GM21825 (cell line): ENCODE measurements at regions not wholly inside any gene's neighbourhood (a gene's known extent, or its start where the extent isn't known, plus 50 kb on each side); places are given as distances from the start of the nearest gene placed in this dataset.
"Not testable (repeated sequence)": the region's sequence is repeated elsewhere in the genome, so short reads cannot be mapped to it uniquely, and the experiment has no call there.

ENCODE experiments used
- ATAC-seq: cut with Tn5 transposase; IDR thresholded peaks from one replicate; pipeline ENCODE4 v1.9.1; 2021; ENCODE audit warnings: mild to moderate bottlenecking, moderate library complexity; ENCODE audit not compliant: unreplicated experiment

DNA sequence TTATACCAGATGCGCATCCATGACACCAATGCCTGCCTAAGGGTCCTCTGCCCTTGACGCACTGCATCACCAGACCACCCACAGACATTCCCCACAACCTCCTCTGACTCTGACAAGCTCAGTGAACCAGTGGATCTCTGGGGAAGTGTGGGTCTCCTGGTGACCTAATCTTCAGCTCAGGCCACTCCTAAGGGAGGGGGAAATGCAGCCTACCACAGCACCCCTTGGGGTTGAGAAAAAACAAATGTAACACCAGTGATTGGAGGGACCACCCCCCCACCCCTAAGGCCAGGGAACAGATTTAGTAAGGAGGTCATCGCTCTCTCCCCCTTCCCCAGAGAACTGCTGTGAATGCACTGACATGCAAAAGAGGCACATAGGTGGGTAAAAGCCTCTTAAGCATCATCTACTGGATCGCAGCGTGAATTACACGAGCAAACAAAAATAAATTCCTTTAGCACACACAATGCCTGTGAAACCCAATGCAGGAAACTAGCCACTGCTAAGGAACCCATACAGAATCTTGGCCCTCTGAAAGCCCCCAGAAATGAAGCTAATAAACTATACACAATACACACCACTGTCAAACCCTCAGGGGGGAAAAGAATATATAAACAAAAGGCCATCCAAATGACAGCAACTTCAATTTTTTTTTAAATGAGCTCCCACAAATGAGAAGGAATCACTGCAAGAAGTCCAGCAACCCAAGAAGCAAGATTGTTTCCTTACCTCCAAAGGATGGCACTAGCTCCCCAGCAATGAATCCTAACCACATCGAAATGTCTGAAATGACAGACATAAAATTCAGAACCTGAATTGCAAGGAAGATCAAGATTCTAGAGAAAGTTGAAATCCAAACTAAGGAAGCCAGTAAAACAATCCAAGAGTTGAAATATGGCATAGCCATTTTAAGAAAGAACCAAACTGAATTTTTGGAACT lies 513.7 kb upstream of the PTGER4 start:
- no peak for ATAC-seq

DNA sequence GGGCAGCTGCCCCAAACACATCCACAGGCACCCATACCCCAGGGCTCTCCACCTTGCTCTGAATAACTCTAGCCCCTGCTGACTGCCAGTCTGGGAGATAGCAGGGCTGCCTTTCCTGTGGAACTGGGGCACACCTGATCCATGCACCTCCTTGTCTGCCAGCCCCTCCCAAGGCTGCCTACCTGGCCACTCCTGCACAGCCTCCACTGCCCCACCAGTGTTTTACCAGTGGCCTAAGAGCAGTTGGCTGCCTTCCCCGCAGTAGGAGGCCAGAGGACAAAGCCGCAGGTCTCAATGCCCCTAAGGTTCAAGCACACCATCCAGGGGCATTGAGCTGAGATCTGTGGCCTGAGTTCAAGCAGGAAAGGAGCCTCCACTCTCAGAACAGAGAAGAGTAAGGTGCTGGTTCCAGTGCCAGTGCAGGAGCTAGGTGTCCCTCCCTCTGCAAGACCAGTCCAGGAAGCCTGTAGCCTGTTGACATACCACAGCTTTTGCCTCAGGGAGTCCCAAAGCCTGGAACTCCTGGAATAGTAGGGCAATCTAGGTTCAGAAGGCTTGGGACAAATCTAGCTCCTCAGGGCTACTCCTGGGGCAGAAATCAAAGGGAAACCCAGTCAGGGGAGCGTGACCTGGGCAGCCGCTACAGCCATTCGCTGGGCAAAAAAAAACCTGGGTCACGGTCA lies 514.5 kb upstream of the PTGER4 start:
- no peak for ATAC-seq

DNA sequence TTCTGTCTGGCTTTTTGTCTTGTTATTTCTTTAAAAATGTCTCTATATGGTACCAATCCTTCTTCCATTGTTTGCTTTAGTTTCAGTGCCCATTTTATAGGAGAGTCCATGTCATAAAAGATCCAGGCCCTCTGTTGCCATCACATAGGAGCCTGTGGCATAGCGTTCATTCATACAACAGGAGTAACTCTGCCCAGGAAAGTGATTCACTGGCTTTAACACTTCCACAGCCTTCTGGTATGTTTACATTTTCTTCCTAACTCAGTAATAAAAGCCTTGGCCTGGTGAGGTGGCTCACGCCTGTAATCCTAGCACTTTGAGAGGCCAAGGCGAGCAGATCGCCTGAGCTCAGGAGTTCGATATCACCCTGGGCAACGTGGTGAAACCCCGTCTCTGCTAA lies 519.3 kb upstream of the PTGER4 start:
- ATAC-seq = no peak

GRCh38 chr5:40154194-40154593 lies 525.5 kb upstream of the PTGER4 start:
- no peak for ATAC-seq

DNA sequence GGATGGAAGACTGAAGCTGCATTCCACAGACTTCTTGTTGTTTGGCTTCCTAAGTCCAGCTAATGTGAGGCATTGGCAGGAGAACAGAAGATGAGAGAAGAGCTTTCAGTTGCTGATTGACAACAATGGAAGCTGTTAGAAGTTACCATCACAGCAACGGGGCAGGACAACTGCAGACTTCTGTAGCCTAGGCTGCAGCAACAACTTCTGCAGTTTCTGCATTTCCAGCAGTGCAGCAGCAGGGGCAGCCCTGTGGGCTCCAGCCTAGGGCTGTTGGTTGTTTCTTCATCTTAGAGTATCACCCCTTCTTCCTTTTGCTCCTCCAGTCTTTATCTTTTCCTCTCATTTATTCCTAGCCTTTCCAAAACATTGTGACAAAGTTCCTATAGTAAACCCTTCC lies 528.8 kb upstream of the PTGER4 start:
- ATAC-seq = no peak

GRCh38 chr5:40141896-40142295 lies 537.8 kb upstream of the PTGER4 start:
- ATAC-seq = no peak

GRCh38 chr5:40141418-40141817 lies 538.3 kb upstream of the PTGER4 start:
- no peak for ATAC-seq

DNA sequence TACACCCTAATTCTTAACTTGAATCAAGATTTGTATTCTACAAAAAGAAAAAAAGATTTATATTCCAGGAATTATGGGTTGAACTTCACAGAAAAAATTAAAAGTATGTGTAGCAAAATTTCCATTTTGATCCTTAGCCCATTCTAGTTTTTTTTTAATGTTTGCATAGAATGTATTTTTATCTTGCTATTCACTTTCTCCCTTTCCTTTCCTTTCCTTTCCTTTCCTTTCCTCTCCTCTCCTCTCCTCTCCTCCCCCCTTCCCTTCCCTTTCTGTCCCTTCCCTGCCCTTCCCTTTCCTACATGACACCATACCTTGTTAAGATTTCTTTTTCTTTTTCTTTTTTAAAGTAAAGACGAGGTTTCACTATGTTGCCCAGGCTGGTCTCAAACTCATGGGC lies 542.5 kb upstream of the PTGER4 start:
- ATAC-seq = no peak

DNA sequence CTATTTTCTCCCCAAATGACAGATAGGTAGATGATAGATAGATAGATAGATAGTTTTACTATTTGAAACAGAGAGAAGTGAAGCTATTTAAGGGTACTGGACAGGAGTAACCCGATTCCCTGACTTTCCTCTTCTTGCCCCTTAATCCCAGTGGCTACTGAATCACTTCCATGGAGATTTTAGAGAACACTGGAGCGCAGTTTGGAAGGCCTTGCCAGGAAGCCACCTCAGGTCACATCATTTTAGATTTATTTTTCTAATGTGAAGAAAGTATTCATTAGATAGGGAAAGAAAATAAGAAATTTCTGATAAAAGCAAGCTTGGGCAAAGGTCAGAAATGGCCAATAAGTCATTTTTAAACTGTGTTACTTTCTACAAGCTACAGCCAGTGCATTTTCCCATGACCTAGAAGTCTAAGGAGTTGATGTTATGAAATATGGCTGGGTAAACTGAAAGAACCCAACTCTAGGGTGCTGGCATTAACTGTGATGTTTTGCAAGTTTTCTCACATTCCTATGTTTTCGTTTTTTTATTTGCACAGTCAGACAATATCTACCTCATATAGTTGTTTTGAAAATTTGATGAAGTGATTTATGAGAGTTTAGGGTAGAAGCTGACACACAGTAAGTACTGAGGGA lies 544.7 kb upstream of the PTGER4 start:
- no peak for ATAC-seq

DNA sequence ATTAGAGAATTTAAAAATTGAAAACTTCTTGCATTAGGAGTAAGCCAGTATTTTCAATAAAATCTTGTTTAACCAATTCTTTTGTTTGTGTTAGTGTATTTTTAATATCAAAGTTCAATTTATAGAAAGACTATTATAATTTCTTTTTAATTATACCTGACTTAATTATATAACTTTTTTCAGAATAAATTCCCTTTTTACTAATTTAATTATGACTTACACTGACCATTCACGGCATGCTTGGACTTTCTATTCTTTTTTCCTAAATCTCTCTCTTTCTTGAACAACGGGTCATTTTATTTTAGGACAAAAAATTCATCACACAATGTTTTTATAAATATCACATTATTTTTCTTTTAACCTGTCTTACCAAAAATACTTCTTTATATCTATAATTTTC lies 555.3 kb upstream of the PTGER4 start:
- ATAC-seq = no peak

GRCh38 chr5:40121236-40121635 lies 558.5 kb upstream of the PTGER4 start:
- ATAC-seq = no peak

DNA sequence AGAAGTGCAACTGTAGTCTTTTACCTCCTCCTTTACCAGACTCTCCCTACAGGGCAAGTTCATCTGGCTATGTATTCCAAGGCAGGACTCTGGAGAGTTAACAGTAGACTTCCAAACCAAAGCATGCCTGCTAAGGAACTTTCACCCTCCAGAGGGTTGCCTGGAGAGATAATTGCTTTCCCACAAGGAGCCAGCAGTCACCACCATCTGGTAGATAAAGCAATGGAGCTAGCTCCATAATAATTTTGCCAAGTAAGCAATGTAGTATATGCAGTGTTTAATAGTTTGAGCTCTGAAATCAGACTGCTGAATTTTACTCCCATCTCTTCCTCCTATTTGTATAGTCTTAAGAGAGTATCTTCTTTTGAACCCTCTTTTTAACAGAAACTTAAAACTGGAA lies 566.8 kb upstream of the PTGER4 start:
- ATAC-seq = no peak

DNA sequence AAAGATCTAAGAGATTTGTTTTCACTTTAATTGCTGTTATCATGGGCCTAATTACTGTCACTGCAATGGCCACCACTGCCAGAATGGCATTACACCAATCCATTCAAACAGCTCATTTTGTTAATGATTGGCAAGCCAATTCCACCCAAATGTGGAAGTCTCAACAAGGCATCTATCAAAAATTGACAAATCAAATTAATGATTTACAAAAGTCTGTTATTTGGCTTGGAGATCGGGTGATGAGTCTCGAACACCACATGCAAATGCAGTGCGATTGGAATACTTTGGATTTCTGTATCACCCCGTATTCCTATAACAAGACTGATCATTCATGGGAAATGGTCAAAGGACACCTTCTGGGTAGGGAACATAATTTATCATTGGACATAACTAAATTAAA lies 568.7 kb upstream of the PTGER4 start:
- not testable (repeated sequence) for ATAC-seq

- ATAC-seq = not testable (repeated sequence)
These were observed 570.8 kb upstream of the PTGER4 start for GRCh38 chr5:40108764-40109390.

- not testable (repeated sequence) for ATAC-seq
These were observed 571.9 kb upstream of the PTGER4 start for GRCh38 chr5:40107786-40108185.

- ATAC-seq = no peak
These were observed 572.9 kb upstream of the PTGER4 start for GRCh38 chr5:40106847-40107246.

- no peak for ATAC-seq
These were observed 581.4 kb upstream of the PTGER4 start for GRCh38 chr5:40098313-40098712.

GRCh38 chr5:40093550-40093949 lies 586.2 kb upstream of the PTGER4 start:
- no peak for ATAC-seq

- no peak for ATAC-seq
These were observed 590.4 kb upstream of the PTGER4 start for GRCh38 chr5:40089269-40089668.

- ATAC-seq = no peak
These were observed 595.1 kb upstream of the PTGER4 start for GRCh38 chr5:40084614-40085013.

GRCh38 chr5:40082313-40082712 lies 597.4 kb upstream of the PTGER4 start:
- ATAC-seq = no peak
